ENCODE measurements at regions not wholly inside any gene's neighbourhood (a gene's known extent, or its start where the extent isn't known, plus 50 kb on each side); places are given as distances from the start of the nearest gene placed in this dataset.
A peak's percentile ranks its signal among the peaks of the same experiment; 100 is the strongest.

DNA sequence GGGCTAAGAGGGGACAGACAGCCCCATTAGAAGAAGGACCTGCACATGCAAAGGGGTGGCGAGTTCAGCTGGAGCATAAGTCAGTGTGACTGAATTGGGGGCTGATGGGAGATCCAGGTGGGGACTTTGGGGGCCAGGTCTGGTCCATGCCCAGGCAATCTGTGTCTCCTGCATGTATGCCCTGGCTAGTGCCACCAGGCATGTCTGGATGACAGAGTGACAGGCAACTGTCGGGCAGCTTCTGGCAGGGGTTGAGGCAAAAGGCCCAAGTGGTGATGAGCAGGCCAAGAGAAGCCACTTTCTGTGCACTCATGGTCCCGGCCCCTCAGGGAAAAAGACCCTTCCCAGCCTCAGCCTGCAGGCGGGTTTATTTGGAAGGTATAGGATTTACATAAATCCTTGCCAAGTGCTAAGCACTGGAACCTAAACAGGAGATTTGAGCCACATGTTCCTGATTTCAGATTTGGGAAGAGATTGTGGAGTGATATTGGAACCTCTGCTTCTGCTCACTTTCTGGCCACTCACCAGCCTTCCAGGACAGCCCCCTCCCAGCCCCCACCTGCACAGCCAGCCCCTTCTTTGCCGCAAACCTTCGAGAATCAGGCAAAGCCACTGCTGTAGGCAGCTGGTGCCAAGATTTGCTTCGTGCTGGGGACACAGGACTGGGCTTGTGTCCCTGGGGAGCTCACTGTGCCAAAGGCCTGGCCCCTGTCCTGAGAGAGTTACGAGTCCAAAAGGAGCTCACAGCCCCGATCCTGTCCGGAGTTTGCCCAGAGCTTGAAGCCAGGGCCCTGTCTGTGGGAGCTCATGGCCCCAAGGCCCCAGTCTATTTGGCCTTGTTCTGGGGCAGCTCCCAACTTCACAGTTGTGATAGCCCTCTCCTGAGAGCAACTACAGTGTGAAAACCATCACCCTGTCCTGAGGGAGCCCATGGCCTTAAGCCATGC, 232.5 kb upstream of the RTL1 start:
- DNase-seq (ENCODE audit: low spot score): no peak

DNA sequence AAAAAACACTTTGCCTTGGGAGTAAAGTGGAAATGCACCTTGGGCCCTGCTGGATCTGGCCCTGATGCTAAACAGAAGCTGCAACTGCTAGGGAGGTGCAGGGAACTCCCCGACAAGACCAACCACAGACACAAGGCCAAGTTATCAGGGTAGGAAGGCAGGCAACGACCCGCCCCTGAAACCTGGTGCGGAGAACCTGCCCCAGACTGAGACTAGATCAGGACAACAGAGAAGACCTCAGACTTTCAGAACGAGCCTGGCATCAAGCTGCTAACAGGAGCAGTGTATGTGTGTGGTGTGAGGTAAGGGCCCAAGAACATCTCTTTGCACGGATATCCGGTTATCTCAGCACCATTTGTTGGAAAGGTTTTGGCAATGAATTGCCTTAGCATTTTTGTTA, 233.7 kb upstream of the RTL1 start:
- DNase-seq (ENCODE audit: low spot score): no peak

DNA sequence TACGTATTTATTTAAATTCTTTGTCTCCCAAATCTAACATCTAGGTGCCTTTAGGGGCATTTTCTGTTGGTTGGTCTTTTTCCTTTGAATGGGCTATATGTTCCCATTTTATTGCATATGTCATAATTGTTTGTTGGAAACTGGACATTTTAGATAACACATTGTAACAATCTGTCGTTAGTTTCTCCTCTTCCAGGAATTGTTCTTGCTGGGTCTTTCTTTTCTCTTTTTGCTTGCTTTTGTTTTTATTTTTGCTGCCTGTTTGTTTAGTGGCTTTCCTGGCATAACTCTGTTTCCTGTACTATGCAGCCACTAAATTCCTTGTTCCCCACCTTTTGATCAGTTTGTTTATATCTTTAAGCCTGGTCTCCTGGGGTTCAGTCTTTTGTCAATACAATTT, 244.3 kb upstream of the RTL1 start:
- no peak for DNase-seq (ENCODE audit: low spot score)

DNA sequence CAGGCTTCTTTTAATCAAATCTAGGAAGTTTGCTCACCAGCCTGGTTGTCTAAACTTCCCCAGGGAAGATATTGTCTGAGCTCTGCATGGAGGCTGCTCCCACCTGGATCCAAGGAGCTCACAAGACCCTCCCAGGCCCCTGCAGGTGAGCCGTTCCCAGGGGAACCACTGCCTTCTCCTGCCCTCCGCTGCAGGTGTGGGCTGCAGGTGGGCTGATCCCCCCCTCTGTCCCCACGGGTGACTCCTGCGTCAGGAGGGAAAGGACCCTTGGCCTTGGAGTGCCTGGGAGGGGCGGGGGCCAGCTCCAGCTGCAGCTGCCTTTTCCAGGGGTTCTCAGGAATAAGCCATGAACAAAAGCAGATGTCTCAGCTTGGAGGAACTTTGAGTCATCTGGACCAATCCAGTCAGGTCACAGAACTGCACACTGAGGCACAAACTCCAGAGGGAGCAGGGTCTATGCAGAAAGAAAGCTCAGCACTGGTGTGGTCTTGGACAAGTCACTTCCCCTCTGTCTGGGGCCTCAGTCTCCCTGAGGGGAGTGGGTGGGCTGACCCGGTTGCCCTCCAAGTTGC, 246.6 kb upstream of the RTL1 start:
- no peak for DNase-seq (ENCODE audit: low spot score)

DNA sequence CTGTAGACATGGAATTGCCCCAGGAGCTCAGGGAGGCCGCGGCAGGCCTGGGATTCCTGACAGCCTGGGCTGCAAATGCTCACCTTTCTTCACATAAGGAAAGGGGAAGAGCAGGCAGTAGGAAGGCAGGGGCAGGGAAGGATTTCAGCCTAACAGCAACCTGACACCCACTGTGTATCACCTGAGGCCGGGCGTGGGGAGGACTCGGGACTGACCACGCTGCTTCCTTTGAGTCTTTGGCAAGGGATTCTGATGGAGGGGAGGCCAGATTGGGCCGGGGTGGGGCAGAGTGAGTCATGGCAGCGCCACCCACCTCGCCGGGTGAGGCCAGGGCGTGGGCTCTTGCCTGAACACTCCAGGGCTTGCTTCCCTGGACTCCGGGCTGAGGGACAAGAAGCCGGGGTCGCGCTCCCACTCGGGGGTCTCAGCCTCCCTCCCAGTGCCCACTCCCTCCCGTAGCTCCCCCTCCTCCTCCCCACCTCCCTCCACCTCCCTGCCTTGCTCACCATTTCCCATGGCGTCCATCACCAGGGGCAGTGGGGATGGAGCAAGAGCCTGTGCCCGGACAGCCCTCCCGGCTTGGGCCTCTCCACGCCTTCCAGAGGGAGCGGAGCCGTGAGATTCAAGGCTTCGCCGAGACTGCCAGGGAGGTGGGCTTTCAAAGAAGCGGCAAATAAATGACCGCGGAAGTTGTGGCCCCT, 247.9 kb upstream of the RTL1 start:
- DNase-seq (ENCODE audit: low spot score): peak; percentile 38

DNA sequence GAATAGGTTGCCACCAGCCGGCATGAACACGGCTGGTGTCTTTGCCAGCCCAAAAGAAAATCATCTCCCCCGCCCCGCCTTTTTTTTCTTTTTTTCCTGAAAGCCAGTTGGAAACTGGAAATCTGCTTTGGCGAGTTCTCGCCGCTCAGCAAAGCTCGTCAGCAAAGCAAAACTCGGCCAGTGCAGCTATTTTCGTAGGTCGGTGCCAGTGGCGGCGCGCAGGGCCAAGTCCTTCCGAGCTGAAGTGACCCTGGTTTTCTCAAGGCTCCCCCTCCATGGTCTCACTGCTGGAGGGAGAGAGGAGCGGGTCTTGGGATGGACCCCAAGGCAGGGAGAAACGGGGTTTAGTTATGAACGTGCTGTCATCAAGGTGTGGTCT, 248.4 kb upstream of the RTL1 start:
- DNase-seq (ENCODE audit: low spot score): no peak

DNA sequence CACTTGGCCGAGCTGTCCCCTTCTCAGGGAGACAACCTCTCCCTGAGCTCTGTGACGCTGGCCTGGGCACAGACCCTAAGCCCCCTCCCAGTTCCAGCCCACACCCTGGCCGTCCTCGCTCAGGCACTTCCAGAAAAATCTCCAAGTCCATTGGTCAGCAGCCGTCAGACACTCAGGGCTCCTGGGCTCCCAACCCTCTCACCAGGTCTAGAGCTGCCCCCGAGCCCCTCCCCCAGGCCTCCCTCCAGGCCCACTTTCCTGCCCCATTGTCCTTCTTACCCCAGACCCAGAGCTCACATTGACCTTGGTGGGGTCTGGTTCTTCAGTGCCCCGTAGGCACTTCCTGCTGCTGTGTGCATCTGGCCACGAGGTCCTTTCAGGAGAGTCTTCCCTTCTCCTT, 249.3 kb upstream of the RTL1 start:
- no peak for DNase-seq (ENCODE audit: low spot score)

DNA sequence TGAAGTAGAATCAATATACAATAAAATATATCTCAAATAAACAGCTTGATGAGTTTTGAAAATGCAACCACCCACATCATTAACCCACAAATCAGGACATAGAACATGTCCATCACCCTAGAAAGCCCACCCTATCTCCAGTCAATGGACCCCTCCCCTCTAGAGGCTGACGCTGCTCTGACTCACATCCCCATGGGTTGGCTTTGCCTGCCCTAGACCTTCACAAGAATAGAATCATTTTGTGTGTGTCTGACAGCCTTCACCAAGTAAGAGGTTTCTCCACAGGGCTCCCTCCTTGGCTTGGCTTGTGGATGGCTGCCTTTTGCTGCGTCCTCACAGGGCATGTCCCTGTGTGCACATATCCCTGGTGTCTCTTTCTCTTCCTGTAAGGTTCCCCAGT, 250.2 kb upstream of the RTL1 start:
- DNase-seq (ENCODE audit: low spot score): no peak

DNA sequence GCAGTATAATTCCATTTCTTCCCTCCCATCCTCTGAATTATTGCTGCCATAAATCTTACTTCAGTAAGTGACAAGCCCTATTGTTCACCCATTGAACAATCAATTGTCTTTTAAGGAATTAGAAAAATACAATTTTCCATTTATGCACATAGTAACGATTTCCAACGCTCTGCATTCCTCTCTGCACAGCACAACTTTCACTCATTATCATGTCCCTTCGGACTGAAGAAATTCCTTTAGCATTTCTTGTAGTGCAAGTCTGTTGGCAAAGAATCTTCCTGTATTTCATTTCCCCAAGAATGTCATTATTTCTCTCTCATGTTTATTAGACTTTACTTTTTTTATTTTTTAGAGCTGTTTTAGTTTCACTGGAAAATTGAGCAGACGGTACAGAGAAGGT, 252.1 kb upstream of the RTL1 start:
- no peak for DNase-seq (ENCODE audit: low spot score)

DNA sequence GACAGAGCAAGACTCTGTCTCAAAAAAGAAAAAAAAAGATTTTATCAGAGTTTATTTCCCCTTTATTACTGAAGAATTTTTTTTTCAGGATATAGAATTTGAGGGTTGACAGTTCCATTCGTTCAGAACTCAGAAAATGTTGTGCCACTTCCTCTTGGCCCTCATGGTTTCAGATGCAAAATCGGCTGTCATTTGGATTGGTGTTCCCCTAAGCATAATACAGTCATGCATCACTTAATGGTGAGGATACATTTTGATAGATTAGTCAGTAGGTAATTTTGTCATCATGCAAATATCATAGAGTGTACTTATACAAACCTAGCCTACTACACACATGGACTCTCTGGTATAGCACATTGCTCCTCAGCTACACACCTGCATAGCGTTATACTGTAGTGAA, 263.9 kb upstream of the RTL1 start:
- no peak for DNase-seq (ENCODE audit: low spot score)

DNA sequence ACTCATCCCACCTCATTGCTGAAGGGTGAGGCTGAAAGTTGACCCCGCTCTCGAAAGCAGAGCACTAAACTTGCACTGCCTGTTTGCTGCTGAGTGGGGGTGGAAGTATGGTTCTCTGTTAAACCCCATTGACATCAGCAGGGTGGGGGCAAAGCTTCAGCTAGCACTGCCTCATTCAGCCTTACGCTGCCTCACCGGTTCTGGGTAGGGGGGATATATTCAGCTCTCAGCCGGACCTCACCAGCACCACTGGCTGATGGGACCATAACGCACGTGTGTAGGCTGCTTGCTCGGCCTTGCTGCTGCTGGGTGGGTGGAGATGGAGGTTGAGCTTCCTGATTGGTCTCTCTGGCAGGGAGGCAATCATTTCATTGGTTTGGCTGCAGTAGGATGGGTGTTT, 265.7 kb upstream of the RTL1 start:
- DNase-seq (ENCODE audit: low spot score): no peak

DNA sequence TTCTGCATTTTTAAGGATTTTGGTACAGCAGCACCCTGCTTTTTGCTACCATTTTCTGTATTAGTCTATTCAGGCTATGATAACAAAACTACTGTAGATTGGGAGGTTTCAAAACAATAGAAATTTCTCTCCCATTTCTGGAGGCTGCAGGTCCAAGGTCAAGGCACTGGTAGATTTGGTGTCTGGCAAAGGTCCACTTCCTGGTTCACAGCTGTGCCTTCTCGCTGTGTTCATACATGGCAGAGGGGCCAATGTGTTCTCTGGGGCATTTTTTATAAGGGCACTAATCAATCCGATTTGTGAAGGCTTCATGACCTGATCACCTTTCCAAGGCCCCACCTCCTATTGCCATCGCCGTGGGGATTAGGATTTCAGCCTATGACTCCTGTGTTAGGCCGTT, 268.1 kb upstream of the RTL1 start:
- DNase-seq (ENCODE audit: low spot score): no peak

DNA sequence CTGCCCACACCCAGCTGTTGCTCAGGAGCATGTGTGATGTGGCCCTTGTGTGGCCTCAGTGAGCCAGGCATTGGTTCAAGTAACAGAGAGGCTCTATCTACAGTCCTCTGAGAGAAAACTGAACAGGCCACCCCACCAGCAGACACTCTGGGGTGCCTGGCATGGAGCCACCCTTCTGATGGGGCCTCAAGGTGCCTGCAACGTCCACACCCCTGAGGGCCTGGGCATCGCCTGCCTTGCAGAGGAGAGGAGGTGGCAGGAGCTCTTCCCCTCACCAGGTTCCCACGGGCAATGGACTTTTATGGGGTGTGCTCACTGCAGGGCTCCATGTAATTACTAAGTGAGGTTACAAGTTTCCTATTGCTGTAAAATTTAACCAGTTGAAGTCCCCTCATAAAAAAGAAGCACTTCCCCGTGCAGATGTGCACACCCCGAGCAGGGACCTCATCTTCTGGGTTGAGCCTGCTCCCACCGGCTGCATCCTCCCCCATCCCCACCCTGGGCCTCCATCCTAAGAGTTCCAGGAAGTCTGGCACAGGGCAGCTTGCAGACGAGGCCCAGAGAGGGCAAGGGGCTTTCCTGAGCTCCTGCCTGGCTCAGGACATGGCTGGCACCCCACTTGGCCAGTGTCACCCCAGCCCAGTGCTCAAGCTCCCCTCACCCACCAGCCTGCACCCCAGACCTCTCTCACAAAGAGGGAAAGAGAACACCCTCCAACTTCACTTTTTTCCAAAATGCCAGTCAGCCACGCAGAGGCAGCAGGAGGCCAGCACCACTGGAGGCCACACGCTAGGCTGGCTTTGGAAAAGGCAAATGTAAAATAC, 270.4 kb upstream of the RTL1 start:
- DNase-seq (ENCODE audit: low spot score): no peak

DNA sequence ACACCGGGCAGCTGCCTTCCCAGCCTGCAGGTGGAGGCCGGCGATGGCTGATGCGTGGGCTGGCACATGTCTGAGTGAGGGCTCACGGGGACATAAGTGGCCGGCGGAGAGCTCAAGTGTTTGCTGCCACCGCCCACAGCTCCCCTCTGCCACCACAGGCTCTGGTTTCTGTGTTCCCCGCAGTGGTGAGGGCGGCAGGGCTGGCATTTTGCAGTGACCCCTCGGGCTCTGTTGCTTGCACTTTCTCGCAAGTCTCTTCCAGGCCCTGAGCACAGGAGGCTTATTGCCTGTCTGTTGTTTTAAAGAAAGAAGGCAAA, 271.0 kb upstream of the RTL1 start:
- DNase-seq (ENCODE audit: low spot score): no peak

DNA sequence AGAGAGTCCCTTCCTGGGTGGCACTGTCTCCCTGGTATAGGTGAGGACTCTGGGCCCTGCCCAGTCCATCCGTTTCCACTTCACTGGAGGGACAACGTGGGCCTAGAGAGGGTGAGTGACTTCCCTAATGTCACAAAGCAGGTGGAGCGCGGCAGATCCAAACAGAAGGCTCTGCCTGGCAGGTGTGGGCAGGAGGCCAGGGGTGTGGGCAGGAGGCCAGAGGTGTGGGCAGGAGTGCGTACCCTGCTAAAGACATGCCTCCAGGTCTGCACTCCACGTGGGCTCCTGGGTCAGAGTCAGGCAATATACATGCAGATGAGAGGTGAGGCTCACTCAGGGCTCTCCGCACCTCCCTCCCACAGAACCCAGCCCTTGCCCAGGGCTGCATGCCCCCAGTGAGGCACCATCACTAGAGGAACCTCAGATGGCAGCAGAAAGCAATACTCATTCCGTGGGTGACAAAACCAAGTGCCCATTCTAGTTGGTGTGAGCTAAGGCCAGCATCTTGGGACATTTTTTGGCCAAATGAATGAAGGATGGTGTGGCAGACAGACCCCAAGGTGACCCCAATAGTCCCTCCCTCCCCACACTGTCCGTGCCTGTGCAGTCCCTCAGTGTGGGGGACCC, 271.6 kb upstream of the RTL1 start:
- DNase-seq (ENCODE audit: low spot score): no peak

DNA sequence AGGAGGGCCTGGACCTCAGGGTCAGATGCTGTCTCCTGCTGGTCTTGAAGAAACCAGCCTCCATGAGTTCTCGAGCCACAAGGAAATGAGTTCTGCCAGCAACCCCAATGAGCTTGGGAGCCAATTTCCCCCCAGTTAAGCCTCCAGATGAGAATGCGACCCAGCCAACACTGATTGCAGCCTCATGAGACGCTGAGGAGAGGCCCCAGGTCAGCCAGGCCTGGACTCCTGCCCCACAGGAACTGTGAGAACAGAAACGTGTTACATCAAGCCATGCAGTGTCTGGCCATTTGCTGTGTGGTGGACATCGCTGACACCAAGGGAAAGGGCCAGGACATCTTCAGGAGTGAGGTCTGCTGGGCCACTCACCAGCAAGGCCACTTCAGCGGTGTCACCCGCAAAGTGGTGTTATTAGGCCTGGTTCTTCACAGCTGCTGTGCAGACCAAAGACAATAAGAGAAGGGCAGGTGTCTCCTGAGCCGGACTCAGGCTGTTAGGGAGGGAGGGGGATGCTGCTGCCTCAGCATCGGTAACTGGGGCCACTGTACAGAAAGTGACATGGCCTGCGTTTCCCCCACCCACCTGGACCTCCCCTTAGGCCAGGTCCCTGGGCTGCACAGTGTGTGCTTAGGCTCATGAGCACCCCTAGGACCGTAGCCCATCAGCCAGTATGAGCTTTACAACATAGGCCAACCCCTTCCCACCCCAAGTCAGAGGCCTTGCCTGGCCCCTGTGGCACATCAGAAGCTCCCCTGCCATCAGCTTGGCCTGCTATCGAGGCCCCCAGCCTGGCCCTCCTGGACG, 272.4 kb upstream of the RTL1 start:
- no peak for DNase-seq (ENCODE audit: low spot score)

DNA sequence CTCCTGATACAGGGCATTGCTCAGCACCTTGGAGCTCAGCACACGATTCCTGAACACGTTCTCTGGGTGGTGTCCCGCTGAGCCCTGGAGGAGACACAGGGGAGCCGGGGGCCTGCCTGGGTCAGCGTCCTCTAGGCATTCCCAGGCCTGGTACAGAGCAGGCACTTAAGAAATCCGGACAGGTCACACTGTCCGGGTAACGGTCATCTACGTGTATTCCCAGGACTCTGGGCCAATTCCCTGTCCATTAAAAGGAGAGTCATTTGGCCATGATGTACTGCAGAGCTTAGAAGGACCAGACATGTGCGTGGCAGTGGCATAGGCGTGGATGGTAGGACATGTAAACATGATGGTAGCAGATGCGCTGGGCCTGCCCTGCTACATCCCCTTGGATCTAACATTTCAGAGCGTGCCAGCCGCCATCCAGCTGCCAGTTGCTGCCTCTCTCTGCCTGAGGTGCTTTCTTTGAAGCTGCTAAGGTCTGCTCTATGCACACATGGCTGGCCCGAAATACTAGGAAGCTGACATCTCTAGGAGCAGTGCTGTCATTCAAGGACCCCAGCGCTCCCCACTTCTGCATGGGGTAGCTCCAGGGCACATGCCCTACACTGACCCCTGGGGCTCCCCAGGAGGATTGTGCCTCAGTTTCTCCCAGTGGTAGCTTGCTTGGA, 273.1 kb upstream of the RTL1 start:
- no peak for DNase-seq (ENCODE audit: low spot score)

DNA sequence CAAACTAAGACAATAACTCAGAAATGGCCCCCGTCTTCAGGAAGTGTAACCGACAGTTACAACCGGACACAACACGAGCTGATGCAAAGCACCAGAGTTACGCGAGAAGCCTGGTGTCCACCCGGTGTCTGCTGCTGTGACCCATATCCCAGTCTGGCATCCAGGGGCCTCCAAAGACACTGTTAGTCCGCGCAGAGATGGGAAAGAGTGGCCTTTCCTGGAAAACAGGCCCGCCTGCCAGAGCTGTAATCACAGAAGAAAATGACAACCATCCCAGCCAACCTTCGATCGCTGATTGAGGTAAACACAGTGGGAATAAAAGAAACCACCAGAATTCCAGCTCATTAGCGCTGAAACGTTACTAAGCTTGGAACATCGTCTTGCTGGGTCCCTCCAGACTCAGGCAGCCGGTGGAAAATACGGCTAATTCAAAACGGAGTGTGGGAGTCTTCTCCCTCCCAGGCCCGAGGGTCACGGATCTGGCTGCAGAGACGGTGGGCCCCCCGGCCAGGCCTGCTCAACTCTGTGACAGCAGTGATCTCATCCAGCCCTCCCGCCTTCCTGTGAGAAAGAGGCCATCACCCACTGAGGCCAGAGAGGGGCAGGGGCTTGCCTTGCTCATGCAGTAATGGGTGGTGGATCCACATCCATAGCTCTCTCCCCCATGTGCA, 273.9 kb upstream of the RTL1 start:
- DNase-seq (ENCODE audit: low spot score): no peak

DNA sequence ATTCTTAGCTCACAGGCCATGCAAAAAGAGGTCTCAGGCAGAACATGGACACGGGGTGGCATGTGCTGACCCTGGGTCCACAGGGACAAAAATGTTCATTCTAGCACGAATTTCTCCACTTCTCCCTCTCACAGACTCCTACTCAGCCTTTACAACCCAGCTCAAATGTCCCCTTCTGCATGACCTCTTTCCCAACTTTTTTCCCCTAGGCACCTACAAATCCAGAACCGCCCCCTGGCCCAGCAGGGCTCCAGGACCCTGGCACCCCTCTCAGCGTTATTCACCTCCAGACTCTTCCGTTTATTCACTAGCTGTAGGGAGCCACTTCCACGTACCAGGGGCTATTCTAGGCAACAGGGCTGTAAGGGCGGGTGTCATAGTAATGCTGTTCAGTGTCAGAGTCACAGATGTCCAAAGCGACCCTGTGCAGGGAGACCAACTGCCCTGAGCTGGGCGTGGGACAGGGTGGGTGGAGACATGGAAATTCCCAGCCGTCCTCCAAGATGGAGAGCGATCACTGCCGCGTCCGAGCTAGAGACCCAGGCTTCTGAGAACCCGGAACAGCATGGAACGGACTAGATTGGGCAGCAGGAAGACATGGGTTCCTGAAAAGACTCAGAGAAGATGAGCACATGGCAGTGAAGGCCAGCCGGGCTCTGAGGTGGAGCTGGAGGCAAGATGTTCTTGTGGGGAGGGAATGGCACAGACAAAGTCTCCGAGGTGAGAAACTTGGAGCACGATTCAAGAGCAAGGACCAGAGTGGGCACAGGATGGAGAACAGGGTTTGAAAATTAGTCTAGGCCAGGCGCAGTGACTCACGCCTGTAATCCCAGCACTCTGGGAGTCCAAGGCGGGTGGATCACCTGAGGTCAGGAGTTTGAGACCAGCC, 274.9 kb upstream of the RTL1 start:
- no peak for DNase-seq (ENCODE audit: low spot score)

Data from iPS-NIHi11 (cell line).